SK-N-SH (cell line): ENCODE measurements at regions not wholly inside any gene's neighbourhood (a gene's known extent, or its start where the extent isn't known, plus 50 kb on each side); places are given as distances from the start of the nearest gene placed in this dataset.

Source experiments
- CTCF ChIA-PET: fragments of 300-600, 350-600 bp; formaldehyde crosslinking; extraction: SDS; loops from one replicate; lab custom pipeline; 2021; lab: Yijun Ruan, JAX
- POLR2A ChIA-PET: fragments of 350-600 bp; sonication (Branson Sonifier 250); formaldehyde crosslinking; extraction: SDS; loops from one replicate; lab custom pipeline; 2020; ENCODE audit warnings: antibody characterized with exemption, inconsistent platforms; lab: Yijun Ruan, JAX
- DNase-seq: peaks from one replicate; pipeline ENCODE4 v3.0.0; 2012
- H2AFZ ChIP-seq: fragments of 200-600 bp; sonication (generic); 2 replicates; pipeline ENCODE4 v1.8.1; 2016; ENCODE audit warnings: antibody characterized with exemption, mild to moderate bottlenecking, low read depth
- H3F3A ChIP-seq: fragments of 200-600 bp; sonication (generic); replicated peaks from 2 replicates; pipeline ENCODE3; 2016; ENCODE audit warnings: antibody characterized with exemption, mild to moderate bottlenecking; ENCODE audit not compliant: insufficient read depth
- H3K27ac ChIP-seq, 2 experiments: fragments of 200-500 bp in 1 of 2; fragments of 200-600 bp in 1 of 2; sonication (Bioruptor generic) in 1 of 2; sonication (generic), shearing (Covaris generic) in 1 of 2; 2 replicates each; pipeline versions ENCODE4 v1.5.1 to v1.6.1; 2014 to 2016; ENCODE audit warnings: low read depth in 2 of 2, inconsistent platforms in 1 of 2, low read length in 1 of 2, mild to moderate bottlenecking in 1 of 2, mixed read lengths in 1 of 2
- H3K27me3 ChIP-seq: fragments of 200-600 bp; sonication (generic), shearing (Covaris generic); 2 replicates; pipeline ENCODE4 v1.6.1; 2016; ENCODE audit warnings: mixed run types; ENCODE audit not compliant: insufficient read depth
- H3K36me3 ChIP-seq, 2 experiments: fragments of 200-500 bp in 1 of 2; fragments of 200-600 bp in 1 of 2; sonication (Bioruptor generic) in 1 of 2; sonication (generic) in 1 of 2; replicated peaks in 1 of 2; 2 replicates each; pipeline versions ENCODE3 to v1.5.1; 2014 to 2016; ENCODE audit warnings: low read length in 1 of 2, mild to moderate bottlenecking in 1 of 2; ENCODE audit not compliant: insufficient read depth in 2 of 2, control insufficient read depth in 1 of 2
- H3K4me1 ChIP-seq, 2 experiments: fragments of 200-500 bp in 1 of 2; fragments of 200-600 bp in 1 of 2; sonication (Bioruptor generic) in 1 of 2; sonication (generic), shearing (Covaris generic) in 1 of 2; 2 replicates each; pipeline versions ENCODE4 v1.5.1 to v1.6.1; 2014 to 2016; ENCODE audit warnings: low read depth in 1 of 2, low read length in 1 of 2, mixed run types in 1 of 2; ENCODE audit not compliant: insufficient read depth in 2 of 2, control insufficient read depth in 1 of 2
- H3K4me2 ChIP-seq: fragments of 200-600 bp; sonication (generic), shearing (Covaris generic); 2 replicates; pipeline ENCODE4 v1.6.1; 2017; ENCODE audit warnings: mixed run types
- H3K4me3 ChIP-seq, 2 experiments: fragments of 200-500 bp in 1 of 2; fragments of 200-600 bp in 1 of 2; sonication (Bioruptor generic) in 1 of 2; sonication (generic), shearing (Covaris generic) in 1 of 2; 2 replicates each; pipeline versions ENCODE4 v1.5.1 to v1.8.1; 2014 to 2016; ENCODE audit warnings: low read depth in 2 of 2, inconsistent platforms in 1 of 2, low read length in 1 of 2, mild to moderate bottlenecking in 1 of 2, mixed read lengths in 1 of 2, moderate library complexity in 1 of 2
- H3K79me2 ChIP-seq: fragments of 200-600 bp; sonication (generic); 2 replicates; pipeline ENCODE4 v1.8.1; 2017; ENCODE audit warnings: mild to moderate bottlenecking; ENCODE audit not compliant: insufficient read depth
- H3K9ac ChIP-seq: fragments of 200-600 bp; sonication (generic); 2 replicates; pipeline ENCODE4 v1.6.1; 2017; ENCODE audit warnings: mixed run types
- H3K9me2 ChIP-seq: fragments of 200-600 bp; sonication (generic); 2 replicates; pipeline ENCODE4 v1.6.1; 2017; ENCODE audit warnings: mixed run types
- H3K9me3 ChIP-seq: fragments of 200-600 bp; sonication (generic); 2 replicates; pipeline ENCODE4 v1.6.1; 2017; ENCODE audit warnings: mixed run types, mild to moderate bottlenecking, moderate library complexity
- H4K20me1 ChIP-seq: fragments of 200-600 bp; sonication (generic); 2 replicates; pipeline ENCODE4 v1.6.1; 2017; ENCODE audit warnings: mild to moderate bottlenecking, mixed run types; ENCODE audit not compliant: insufficient read depth
- CHD2 ChIP-seq: fragments of 150-350 bp; IDR thresholded peaks from 2 replicates; pipeline ENCODE4 v1.6.1; 2018; ENCODE audit warnings: low read length; ENCODE audit not compliant: partially characterized antibody
- ELF1 ChIP-seq: IDR thresholded peaks from 2 replicates; pipeline ENCODE4 v1.4.0; 2012
- EZH2phosphoT487 ChIP-seq: fragments of 200-600 bp; sonication (generic); IDR thresholded peaks from 2 replicates; pipeline ENCODE4 v1.6.1; 2017; ENCODE audit warnings: low read depth, mixed run types, mild to moderate bottlenecking, antibody characterized with exemption, moderate library complexity, borderline replicate concordance
- FOSL2 ChIP-seq: IDR thresholded peaks from 2 replicates; pipeline ENCODE4 v1.4.0; 2012; ENCODE audit warnings: low read depth, mild to moderate bottlenecking, moderate library complexity, borderline replicate concordance
- GABPA ChIP-seq: IDR thresholded peaks from 2 replicates; pipeline ENCODE4 v1.4.0; 2012; ENCODE audit warnings: low read depth, mild to moderate bottlenecking
- GATA2 ChIP-seq: sonication (generic); formaldehyde crosslinking; IDR thresholded peaks from 2 replicates; pipeline ENCODE4 v1.5.0; 2020; ENCODE audit warnings: mild to moderate bottlenecking, missing genetic modification reagents
- MXI1 ChIP-seq: IDR thresholded peaks from 2 replicates; pipeline ENCODE4 v1.6.1; 2012; ENCODE audit warnings: mild to moderate bottlenecking, low read depth, low read length, improper control_type of control experiment
- NRF1 ChIP-seq: IDR thresholded peaks from 2 replicates; pipeline ENCODE4 v1.6.1; 2012; ENCODE audit warnings: low read depth, mild to moderate bottlenecking, low read length
- POLR2AphosphoS5 ChIP-seq: IDR thresholded peaks from 2 replicates; pipeline ENCODE4 v1.6.1; 2012; ENCODE audit warnings: low read depth, low read length
- RAD21 ChIP-seq: IDR thresholded peaks from 2 replicates; pipeline ENCODE4 v1.6.1; 2012; ENCODE audit warnings: mild to moderate bottlenecking, low read length
- RCOR1 ChIP-seq: fragments of 150-350 bp; IDR thresholded peaks from 2 replicates; pipeline ENCODE4 v1.6.1; 2017; ENCODE audit warnings: antibody characterized with exemption, low read length
- RFX5 ChIP-seq: IDR thresholded peaks from 2 replicates; pipeline ENCODE4 v1.6.1; 2012; ENCODE audit warnings: mild to moderate bottlenecking, improper control_type of control experiment, low read length
- SIN3A ChIP-seq: IDR thresholded peaks from 2 replicates; pipeline ENCODE4 v1.6.1; 2012; ENCODE audit warnings: low read depth, mild to moderate bottlenecking, low read length, moderate library complexity, borderline replicate concordance
- TEAD4 ChIP-seq: IDR thresholded peaks from 2 replicates; pipeline ENCODE4 v1.4.0; 2012; ENCODE audit warnings: mild to moderate bottlenecking, borderline replicate concordance; ENCODE audit not compliant: insufficient read depth
- ZBTB33 ChIP-seq: IDR thresholded peaks from 2 replicates; pipeline ENCODE4 v1.4.0; 2012; ENCODE audit warnings: low read depth, borderline replicate concordance
- WGBS: methylation state at CpG from one replicate; pipeline ENCODE4 v1.1.6; 2017; ENCODE audit warnings: low lambda C conversion rate; 5-methylcytosine and 5-hydroxymethylcytosine counted together
- TF ChIP-seq, protein P1 (sequence below): IDR thresholded peaks from 2 replicates; pipeline ENCODE4 v1.4.0; 2012; ENCODE audit warnings: low read depth
- TF ChIP-seq, protein P2 (sequence below): IDR thresholded peaks from 2 replicates; pipeline ENCODE4 v1.6.1; 2012; ENCODE audit warnings: mild to moderate bottlenecking, low read depth, low read length, moderate library complexity

DNA sequence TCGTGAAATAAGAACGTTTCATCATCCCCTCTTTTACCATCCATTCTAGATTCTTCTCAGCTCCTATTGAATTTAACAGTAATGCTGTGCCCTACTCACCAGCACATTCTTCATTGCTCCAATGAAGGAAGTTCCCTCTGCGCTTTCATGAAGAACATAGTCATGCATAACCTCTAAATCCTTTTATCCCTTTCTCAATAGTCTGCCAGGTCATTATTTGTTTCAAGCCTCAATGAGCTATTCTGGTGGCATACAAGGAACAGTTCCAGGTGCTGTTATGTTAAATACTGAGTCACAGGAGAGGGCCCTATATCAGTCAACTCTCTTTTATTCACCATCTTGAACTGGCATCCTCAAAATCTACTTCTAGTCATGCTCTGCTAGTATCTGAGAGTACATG, 381.0 kb downstream of the GPATCH2 start:
- no peak for TF ChIP-seq RAD21
- TF ChIP-seq RFX5: no peak
- TF ChIP-seq, protein P1, sequence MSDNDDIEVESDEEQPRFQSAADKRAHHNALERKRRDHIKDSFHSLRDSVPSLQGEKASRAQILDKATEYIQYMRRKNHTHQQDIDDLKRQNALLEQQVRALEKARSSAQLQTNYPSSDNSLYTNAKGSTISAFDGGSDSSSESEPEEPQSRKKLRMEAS: no peak
- TF ChIP-seq GATA2: no peak
- TF ChIP-seq ZBTB33: no peak
- TF ChIP-seq TEAD4: no peak
- TF ChIP-seq CHD2: no peak
- TF ChIP-seq ELF1: no peak
- TF ChIP-seq, protein P2, sequence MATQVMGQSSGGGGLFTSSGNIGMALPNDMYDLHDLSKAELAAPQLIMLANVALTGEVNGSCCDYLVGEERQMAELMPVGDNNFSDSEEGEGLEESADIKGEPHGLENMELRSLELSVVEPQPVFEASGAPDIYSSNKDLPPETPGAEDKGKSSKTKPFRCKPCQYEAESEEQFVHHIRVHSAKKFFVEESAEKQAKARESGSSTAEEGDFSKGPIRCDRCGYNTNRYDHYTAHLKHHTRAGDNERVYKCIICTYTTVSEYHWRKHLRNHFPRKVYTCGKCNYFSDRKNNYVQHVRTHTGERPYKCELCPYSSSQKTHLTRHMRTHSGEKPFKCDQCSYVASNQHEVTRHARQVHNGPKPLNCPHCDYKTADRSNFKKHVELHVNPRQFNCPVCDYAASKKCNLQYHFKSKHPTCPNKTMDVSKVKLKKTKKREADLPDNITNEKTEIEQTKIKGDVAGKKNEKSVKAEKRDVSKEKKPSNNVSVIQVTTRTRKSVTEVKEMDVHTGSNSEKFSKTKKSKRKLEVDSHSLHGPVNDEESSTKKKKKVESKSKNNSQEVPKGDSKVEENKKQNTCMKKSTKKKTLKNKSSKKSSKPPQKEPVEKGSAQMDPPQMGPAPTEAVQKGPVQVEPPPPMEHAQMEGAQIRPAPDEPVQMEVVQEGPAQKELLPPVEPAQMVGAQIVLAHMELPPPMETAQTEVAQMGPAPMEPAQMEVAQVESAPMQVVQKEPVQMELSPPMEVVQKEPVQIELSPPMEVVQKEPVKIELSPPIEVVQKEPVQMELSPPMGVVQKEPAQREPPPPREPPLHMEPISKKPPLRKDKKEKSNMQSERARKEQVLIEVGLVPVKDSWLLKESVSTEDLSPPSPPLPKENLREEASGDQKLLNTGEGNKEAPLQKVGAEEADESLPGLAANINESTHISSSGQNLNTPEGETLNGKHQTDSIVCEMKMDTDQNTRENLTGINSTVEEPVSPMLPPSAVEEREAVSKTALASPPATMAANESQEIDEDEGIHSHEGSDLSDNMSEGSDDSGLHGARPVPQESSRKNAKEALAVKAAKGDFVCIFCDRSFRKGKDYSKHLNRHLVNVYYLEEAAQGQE: no peak
- no peak for TF ChIP-seq MXI1
- TF ChIP-seq FOSL2: no peak
- no peak for TF ChIP-seq GABPA
- no peak for TF ChIP-seq POLR2AphosphoS5
- no peak for TF ChIP-seq EZH2phosphoT487
- no peak for TF ChIP-seq SIN3A
- TF ChIP-seq RCOR1: no peak
- TF ChIP-seq NRF1: no peak
- TF ChIP-seq, all 33 proteins: peak for 0
- no peak overlapping the region for H3K4me3 ChIP-seq
- H3F3A ChIP-seq: no peaks in the 10 kb centered on the region
- no peaks in the 10 kb centered on the region for H4K20me1 ChIP-seq
- WGBS: 56% methylated on average over 3 of the region's 3 CpGs
- H3K27me3 ChIP-seq: no peaks in the 10 kb centered on the region
- no peak overlapping the region for H3K27ac ChIP-seq
- no peaks in the 10 kb centered on the region for H3K9me3 ChIP-seq
- ChIA-PET POLR2A (no interaction called here), CTCF (no interaction called here)
- no peaks in the 10 kb centered on the region for H3K36me3 ChIP-seq
- no peaks in the 10 kb centered on the region for H3K9me2 ChIP-seq
- H3K79me2 ChIP-seq: no peaks in the 10 kb centered on the region
- H3K4me2 ChIP-seq: no peak overlapping the region
- no peak overlapping the region for H3K9ac ChIP-seq
- H2AFZ ChIP-seq: no peak overlapping the region
- no peak for DNase-seq
- H3K4me1 ChIP-seq: no peaks in the 10 kb centered on the region
